Activated CD4-positive, alpha-beta memory T cell treated with anti-CD3 and anti-CD28 coated beads, Interleukin-2, amount 10 ng/mL, durations not matched to agents 7 days and 5 days (primary cell): ENCODE measurements at regions not wholly inside any gene's neighbourhood (a gene's known extent, or its start where the extent isn't known, plus 50 kb on each side); places are given as distances from the start of the nearest gene placed in this dataset.
"Not testable (repeated sequence)": the region's sequence is repeated elsewhere in the genome, so short reads cannot be mapped to it uniquely, and the experiment has no call there.

Experiments
- CTCF ChIA-PET: fragments of 350-600 bp; sonication (Branson Sonifier 250); formaldehyde crosslinking; loops from one replicate; lab custom pipeline; 2021; ENCODE audit warnings: antibody characterized with exemption, inconsistent platforms; lab: Charles Lee
- POLR2A ChIA-PET: fragments of 350-600 bp; sonication (Branson Sonifier 250); formaldehyde crosslinking; loops from one replicate; lab custom pipeline; 2021; ENCODE audit warnings: antibody characterized with exemption; lab: Charles Lee
- DNase-seq: peaks from one replicate; pipeline ENCODE4 v3.0.0-alpha.2; 2020
- H3K27ac Mint-ChIP-seq: one replicate; pipeline ENCODE4 v1.8.0; 2021; ENCODE audit warnings: mild to moderate bottlenecking, mixed read lengths
- H3K27me3 Mint-ChIP-seq: one replicate; pipeline ENCODE4 v1.8.0; 2021; ENCODE audit warnings: mixed read lengths
- H3K36me3 Mint-ChIP-seq: one replicate; pipeline ENCODE4 v1.8.0; 2021; ENCODE audit warnings: low read depth, mixed read lengths
- H3K4me1 Mint-ChIP-seq: one replicate; pipeline ENCODE4 v1.8.0; 2021; ENCODE audit warnings: mixed read lengths
- H3K4me3 Mint-ChIP-seq: one replicate; pipeline ENCODE4 v1.8.0; 2021; ENCODE audit warnings: mild to moderate bottlenecking, mixed read lengths
- H3K9me3 Mint-ChIP-seq: one replicate; pipeline ENCODE4 v1.8.0; 2021; ENCODE audit warnings: mixed read lengths

DNA sequence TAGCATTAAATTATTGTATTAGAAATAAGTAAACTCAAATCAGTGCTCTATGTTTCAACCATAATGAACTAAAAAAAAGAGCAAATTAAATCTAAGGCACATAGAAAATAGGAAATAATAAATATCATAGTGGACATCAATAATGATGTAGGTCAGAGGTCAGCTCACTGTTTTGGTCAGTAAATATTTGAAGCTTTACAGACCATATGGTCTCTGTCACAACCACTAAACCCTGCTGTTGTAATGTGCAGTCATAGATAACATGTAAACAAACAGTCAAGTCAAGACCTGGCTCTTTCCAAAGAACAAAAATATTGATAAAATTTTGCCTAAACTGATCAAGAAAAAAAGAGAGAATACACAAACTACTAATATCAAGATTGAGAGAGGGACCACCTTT, 615.0 kb downstream of the SH2D4B start:
- no peaks in the 10 kb centered on the region for H3K27me3 Mint-ChIP-seq
- ChIA-PET POLR2A (no interaction called here), CTCF (no interaction called here)
- no peaks in the 10 kb centered on the region for H3K36me3 Mint-ChIP-seq
- no peak overlapping the region for H3K27ac Mint-ChIP-seq
- no peaks in the 10 kb centered on the region for H3K4me1 Mint-ChIP-seq
- no peak overlapping the region for H3K4me3 Mint-ChIP-seq
- H3K9me3 Mint-ChIP-seq: no peaks in the 10 kb centered on the region
- no peak for DNase-seq

DNA sequence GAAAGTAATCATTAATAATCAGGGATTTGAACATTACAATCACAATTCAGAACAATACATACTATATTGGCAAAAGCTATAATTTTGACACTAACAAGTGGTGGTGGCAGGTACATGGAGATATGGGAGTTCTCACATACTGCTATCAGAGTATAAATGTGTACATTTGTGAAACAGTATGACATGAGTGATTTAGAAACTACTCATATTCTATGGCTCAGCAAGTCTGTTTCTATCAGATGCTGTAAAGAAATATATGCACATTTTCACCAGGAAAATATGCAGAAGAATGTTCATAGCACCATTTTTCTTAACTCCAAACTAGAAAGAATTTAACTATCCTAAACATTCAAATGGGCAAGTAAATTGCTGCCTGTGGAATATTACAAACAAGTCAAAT, 620.0 kb downstream of the SH2D4B start:
- no peak for DNase-seq
- Mint-ChIP-seq H3K27me3 (no peaks in the 10 kb centered on the region), H3K36me3 (no peaks in the 10 kb centered on the region), H3K9me3 (no peaks in the 10 kb centered on the region), H3K27ac (no peak overlapping the region), H3K4me1 (no peaks in the 10 kb centered on the region), H3K4me3 (no peak overlapping the region)
- ChIA-PET POLR2A (no interaction called here), CTCF (no interaction called here)

DNA sequence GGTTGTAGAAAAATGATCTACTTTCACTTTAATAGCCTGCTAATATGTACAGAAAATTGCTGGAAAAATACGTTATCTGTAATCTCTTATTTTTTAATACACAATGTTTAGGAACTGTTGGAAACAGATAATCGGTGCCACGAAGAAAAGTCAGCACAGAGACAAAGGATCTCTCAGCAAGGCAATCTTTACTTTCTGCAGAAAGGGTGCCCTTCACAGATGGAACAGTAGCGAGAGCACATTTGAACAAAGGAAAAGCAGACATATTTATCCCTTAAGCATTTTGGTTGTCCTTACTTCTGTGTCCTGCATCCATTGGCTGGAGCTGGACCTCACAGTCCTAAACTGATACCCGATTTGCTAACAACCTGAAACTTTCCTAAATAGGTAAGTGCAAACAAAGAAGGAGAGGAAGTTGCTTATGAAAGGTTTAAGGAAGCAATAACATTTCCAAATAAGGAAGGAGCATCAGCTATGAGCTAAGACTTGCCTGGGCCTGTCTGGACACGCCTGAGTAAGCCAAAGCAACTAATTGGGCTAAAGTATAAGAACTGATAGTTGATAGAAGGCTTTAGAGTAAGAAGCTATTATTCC, 640.0 kb downstream of the SH2D4B start:
- Mint-ChIP-seq H3K9me3 (peaks cover 5% of the 10 kb centered on the region), H3K27ac (no peak overlapping the region), H3K36me3 (no peaks in the 10 kb centered on the region), H3K4me1 (no peaks in the 10 kb centered on the region), H3K4me3 (no peak overlapping the region), H3K27me3 (no peaks in the 10 kb centered on the region)
- ChIA-PET POLR2A (no interaction called here), CTCF (interaction anchor here (1.1 kb wide), 1 partner anchor 478 kb away, joined by 3 read pairs; no protein-coding TSS in a partner anchor)
- no peak for DNase-seq

DNA sequence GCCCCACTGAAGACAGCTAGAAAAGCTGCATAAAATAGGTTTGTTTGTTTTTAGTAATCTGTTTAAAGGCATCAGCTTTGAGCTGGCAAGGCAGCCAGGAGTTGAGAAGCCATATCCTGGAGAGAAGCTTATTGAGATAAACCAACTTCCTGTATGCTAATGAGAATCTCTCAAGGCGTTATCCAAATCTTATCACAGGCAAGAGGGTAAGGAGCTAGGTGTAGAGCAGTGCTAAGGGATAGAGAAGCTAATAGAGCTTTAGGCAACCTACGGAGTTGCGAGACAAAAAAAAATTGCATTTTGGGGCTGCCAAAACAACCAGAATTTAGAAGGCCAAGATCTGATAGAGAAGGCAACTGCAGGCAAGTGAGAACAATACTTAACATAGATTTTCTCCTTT, 641.6 kb downstream of the SH2D4B start:
- CTCF ChIA-PET: interaction anchor here (1.0 to 1.8 kb wide), 2 partner anchors 13 to 479 kb away, joined by 3 to 5 read pairs; no protein-coding TSS in a partner anchor
- no peaks in the 10 kb centered on the region for H3K27me3 Mint-ChIP-seq
- DNase-seq: no peak
- no peaks in the 10 kb centered on the region for H3K36me3 Mint-ChIP-seq
- H3K4me1 Mint-ChIP-seq: no peaks in the 10 kb centered on the region
- peaks cover 5% of the 10 kb centered on the region for H3K9me3 Mint-ChIP-seq
- H3K27ac Mint-ChIP-seq: no peak overlapping the region
- no peak overlapping the region for H3K4me3 Mint-ChIP-seq
- POLR2A ChIA-PET: no interaction called here

DNA sequence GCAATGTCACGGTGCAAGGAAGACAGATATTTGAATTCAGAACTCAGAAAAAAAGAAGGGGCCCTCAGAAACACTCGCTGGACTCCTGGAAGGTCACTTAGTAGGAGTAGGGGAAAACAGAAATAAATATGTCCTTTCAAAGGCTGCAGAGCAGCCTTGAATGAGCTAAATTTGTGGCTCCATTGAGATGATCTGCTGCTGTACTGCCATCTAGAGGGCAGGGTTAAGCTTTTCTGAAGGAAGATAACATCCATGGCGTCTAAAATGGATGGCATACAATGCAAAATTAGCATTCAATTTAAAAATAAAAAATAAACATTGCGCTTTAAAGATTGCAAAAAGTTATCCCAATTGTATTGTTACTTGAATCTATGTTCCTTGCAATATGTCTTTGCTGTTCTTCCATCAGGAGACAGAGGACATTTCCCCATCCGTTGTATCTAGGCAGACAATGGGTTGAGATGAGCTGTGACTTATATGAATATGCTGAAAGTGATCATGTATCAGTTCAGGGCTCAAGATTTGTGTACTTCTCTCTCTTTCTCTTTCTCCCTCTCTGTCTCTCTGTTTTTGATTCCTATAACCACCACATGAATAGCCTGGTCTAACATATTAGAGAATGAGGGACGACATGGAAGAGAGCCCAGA, 642.2 kb downstream of the SH2D4B start:
- H3K9me3 Mint-ChIP-seq: peaks cover 5% of the 10 kb centered on the region
- POLR2A ChIA-PET: no interaction called here
- no peak overlapping the region for H3K4me3 Mint-ChIP-seq
- H3K36me3 Mint-ChIP-seq: no peaks in the 10 kb centered on the region
- H3K4me1 Mint-ChIP-seq: no peaks in the 10 kb centered on the region
- CTCF ChIA-PET: interaction anchor here (1.0 to 1.8 kb wide), 2 partner anchors 13 to 480 kb away, joined by 3 to 5 read pairs; no protein-coding TSS in a partner anchor
- H3K27me3 Mint-ChIP-seq: no peaks in the 10 kb centered on the region
- no peak for DNase-seq
- no peak overlapping the region for H3K27ac Mint-ChIP-seq

DNA sequence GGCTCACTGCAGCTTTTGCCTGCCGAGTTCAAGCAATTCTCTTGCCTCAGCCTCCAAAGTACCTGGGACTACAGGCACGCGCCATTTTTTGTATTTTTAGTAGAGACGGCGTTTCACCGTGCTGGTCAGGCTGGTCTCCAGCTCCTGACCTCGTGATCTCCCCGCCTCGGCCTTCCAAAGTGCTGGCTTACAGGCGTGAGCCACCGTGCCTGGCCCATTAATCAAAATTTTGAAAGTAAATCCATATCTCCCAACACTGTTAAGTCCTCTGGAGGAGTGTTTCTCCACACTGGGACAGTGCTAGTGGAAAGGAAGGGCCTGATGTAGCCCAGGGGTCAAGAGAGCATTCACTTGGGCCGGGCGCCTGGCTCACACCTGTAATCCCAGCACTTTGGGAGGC, 644.6 kb downstream of the SH2D4B start:
- no peaks in the 10 kb centered on the region for H3K4me1 Mint-ChIP-seq
- no peaks in the 10 kb centered on the region for H3K36me3 Mint-ChIP-seq
- no peak for DNase-seq
- CTCF ChIA-PET: no interaction called here
- peaks cover 3% of the 10 kb centered on the region for H3K9me3 Mint-ChIP-seq
- no peak overlapping the region for H3K27ac Mint-ChIP-seq
- H3K27me3 Mint-ChIP-seq: no peaks in the 10 kb centered on the region
- POLR2A ChIA-PET: no interaction called here
- H3K4me3 Mint-ChIP-seq: no peak overlapping the region

DNA sequence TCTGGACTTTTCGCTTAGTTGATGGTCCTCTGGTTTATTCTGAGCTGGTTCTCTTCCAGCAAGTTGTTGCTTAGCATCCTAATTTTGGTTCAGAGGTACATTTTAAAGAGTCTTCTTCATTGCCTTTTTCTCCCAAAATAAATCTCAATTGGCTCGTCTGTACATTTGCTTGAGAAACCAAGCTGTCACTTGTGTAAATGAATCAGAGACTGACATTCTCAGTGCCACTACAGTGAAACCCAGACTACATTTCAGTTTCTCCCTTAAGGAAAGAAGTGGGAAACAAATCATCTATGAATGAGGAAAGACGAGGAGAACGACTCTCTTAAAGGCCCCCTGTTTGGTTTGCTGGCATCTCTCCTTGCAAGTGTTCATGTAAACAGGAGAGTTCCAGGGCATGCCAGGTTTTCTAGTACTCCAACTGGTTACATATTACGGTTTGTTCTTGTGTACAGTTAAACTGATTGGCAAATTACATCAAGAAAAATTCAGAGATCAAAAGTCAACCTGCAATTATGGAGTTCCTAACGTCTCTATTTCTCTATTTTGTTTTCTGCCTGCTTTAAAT, 654.6 kb downstream of the SH2D4B start:
- Mint-ChIP-seq H3K9me3 (peaks cover 5% of the 10 kb centered on the region), H3K27me3 (no peaks in the 10 kb centered on the region), H3K27ac (no peak overlapping the region), H3K4me1 (no peaks in the 10 kb centered on the region), H3K4me3 (no peak overlapping the region), H3K36me3 (no peaks in the 10 kb centered on the region)
- ChIA-PET POLR2A (no interaction called here), CTCF (interaction anchor here (1.5 kb wide), 1 partner anchor 13 kb away, joined by 3 read pairs; no protein-coding TSS in a partner anchor)
- no peak for DNase-seq

DNA sequence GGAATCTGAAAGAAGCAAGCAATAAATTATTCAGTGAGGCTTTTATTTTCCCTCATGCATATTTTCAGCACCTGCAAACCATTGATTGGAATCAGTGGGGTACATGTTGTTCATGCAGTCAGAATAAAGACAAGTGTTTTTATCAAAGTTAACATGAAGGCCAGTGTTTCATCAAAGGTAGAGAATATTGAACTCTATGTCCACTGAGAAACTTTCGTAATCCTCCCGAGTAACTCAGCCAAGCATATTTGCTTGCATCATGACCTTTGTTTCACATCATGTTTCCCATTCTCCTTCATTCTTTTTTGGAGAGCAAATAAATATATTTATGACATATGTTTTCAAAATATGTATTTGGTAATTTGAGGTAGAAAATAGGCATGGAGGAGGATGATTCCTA, 663.1 kb downstream of the SH2D4B start:
- H3K27ac Mint-ChIP-seq: no peak overlapping the region
- H3K27me3 Mint-ChIP-seq: no peaks in the 10 kb centered on the region
- no peaks in the 10 kb centered on the region for H3K36me3 Mint-ChIP-seq
- H3K9me3 Mint-ChIP-seq: peaks cover 2% of the 10 kb centered on the region
- ChIA-PET CTCF (no interaction called here), POLR2A (no interaction called here)
- no peak for DNase-seq
- no peaks in the 10 kb centered on the region for H3K4me1 Mint-ChIP-seq
- H3K4me3 Mint-ChIP-seq: no peak overlapping the region

DNA sequence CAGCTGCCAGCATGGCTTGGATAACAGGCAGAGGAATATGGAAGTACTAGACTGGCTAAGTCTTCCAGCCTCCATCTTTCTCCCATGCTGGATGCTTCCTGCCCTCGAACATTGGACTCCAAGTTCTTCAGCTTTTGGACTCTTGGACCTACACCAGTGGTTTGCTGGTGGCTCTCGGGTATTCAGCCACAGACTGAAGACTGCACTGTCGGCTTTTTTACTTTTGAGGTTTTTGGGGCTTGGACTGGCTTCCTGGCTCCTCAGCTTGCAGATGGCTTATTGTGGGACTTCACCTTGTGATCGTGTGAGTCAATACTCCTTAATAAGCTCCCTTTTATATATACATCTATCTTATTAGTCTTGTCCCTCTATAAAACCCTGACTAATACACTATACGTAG, 667.6 kb upstream of the NRG3 start:
- H3K36me3 Mint-ChIP-seq, H3K27me3 Mint-ChIP-seq, H3K27ac Mint-ChIP-seq, CTCF ChIA-PET, H3K4me1 Mint-ChIP-seq, DNase-seq, POLR2A ChIA-PET, H3K9me3 Mint-ChIP-seq, H3K4me3 Mint-ChIP-seq: not testable (repeated sequence)

DNA sequence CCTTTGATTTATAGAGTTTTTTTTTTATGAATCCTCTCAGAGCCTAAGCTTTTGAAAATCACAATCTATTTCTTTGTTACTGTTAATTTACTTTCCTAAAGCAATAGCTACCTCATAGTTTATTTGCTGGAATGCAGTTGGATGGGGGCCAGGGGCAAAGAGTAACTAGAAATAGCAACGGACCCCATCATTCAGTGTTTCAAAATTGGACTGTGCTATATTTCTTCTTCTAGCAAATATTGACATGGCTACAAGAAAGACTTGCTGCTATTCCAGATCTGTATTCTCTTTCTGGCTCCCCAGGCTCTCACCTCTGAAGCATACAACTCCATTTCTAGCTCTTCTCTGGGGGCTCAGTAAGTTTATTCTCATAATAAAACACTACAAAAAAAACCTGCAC, 661.6 kb upstream of the NRG3 start:
- ChIA-PET CTCF (interaction anchor here (0.7 kb wide), 1 partner anchor 206 kb away, joined by 3 read pairs; no protein-coding TSS in a partner anchor), POLR2A (no interaction called here)
- no peaks in the 10 kb centered on the region for H3K36me3 Mint-ChIP-seq
- H3K4me3 Mint-ChIP-seq: no peak overlapping the region
- H3K27ac Mint-ChIP-seq: no peak overlapping the region
- DNase-seq: no peak
- no peaks in the 10 kb centered on the region for H3K4me1 Mint-ChIP-seq
- H3K9me3 Mint-ChIP-seq: no peaks in the 10 kb centered on the region
- H3K27me3 Mint-ChIP-seq: no peaks in the 10 kb centered on the region

DNA sequence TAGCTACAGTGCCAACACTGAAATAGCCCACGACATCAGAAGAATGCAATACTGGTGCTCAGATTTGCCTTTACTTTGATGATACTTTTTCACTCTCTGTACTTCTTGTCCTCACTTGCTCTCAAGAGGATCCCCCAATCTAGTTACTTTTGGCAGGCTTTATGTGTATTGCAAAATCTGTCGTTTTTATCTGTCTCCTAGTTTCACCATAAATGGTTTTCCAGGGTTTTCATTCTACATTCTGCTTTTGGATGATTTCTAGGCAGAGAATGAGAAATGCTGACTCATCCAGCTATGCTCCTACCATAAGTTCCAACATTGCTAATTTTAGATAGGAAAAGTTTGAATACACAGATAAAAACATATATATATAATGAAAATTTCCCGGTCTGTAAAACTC, 659.5 kb upstream of the NRG3 start:
- DNase-seq: no peak
- ChIA-PET POLR2A (no interaction called here), CTCF (no interaction called here)
- Mint-ChIP-seq H3K4me1 (no peaks in the 10 kb centered on the region), H3K36me3 (no peaks in the 10 kb centered on the region), H3K27ac (no peak overlapping the region), H3K9me3 (no peaks in the 10 kb centered on the region), H3K27me3 (no peaks in the 10 kb centered on the region), H3K4me3 (no peak overlapping the region)

DNA sequence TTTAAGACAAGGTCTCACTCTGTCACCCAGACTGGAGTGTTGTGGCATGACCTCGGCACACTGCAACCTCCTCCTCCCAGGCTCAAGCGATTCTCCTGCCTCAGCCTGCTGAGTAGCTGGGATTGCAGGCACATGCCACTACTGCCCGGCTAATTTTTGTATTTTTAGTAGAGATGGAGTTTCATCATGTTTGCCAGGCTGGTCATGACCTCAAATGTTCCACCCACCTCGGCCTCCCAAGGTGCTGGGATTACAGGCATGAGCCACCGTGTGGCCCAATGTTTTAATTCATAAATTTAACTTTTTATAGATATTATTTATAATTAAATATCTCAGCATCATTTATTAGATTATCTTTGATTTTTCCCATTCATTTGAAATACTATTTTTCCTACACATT, 658.0 kb upstream of the NRG3 start:
- Mint-ChIP-seq H3K36me3 (no peaks in the 10 kb centered on the region), H3K4me3 (no peak overlapping the region), H3K9me3 (no peaks in the 10 kb centered on the region), H3K4me1 (no peaks in the 10 kb centered on the region), H3K27me3 (no peaks in the 10 kb centered on the region), H3K27ac (no peak overlapping the region)
- ChIA-PET CTCF (no interaction called here), POLR2A (no interaction called here)
- DNase-seq: no peak

DNA sequence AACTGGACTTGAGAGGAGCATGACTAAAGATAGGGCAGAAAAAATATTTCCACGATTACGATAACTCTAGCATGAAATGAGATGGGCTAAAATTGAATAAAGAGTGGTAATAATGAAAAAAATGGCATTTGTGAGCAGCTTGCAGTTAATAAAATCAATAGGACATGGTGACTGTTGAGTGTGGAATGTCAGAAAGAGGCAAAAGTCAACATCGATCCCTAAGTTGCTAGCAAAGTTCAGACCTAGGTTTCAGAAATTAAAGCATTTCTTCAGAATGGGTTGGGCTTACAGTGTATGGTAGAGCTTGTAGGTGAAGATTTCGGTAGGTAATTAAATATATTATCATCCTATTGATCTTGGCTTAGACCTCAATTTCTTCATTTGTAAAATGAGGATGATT, 656.7 kb upstream of the NRG3 start:
- Mint-ChIP-seq H3K36me3 (no peaks in the 10 kb centered on the region), H3K4me3 (no peak overlapping the region), H3K27ac (no peak overlapping the region), H3K9me3 (peaks cover 2% of the 10 kb centered on the region), H3K27me3 (no peaks in the 10 kb centered on the region), H3K4me1 (no peaks in the 10 kb centered on the region)
- ChIA-PET CTCF (no interaction called here), POLR2A (no interaction called here)
- DNase-seq: no peak

DNA sequence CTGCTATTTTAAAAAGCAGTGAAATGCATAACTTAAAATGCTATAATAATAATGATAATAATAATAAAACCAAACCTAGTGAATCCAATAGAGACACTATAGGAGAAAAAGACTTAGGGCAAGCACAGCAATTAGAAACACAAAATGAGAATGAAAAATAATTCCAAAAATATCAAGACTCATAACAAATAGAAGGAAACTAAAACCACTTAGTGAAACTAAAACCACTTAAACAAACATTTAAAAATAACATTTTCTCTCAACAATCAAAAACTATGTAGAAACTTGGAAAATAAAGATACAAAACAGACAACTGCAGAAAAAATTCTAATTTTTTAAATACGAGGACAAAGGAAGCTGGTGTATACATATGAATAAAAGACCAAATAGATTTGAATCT, 655.2 kb upstream of the NRG3 start:
- ChIA-PET POLR2A (no interaction called here), CTCF (no interaction called here)
- Mint-ChIP-seq H3K36me3 (no peaks in the 10 kb centered on the region), H3K4me3 (no peak overlapping the region), H3K9me3 (peaks cover 2% of the 10 kb centered on the region), H3K27ac (no peak overlapping the region), H3K4me1 (no peaks in the 10 kb centered on the region), H3K27me3 (no peaks in the 10 kb centered on the region)
- DNase-seq: no peak
